Activated CD8-positive, alpha-beta memory T cell treated with anti-CD3 and anti-CD28 coated beads for 48 hours (primary cell): ENCODE measurements at regions not wholly inside any gene's neighbourhood (a gene's known extent, or its start where the extent isn't known, plus 50 kb on each side); places are given as distances from the start of the nearest gene placed in this dataset.

Source experiments
- DNase-seq, 3 experiments: peaks; one replicate each; pipeline ENCODE4 v3.0.0-alpha.2; 2020; ENCODE audit warnings: low read depth in 2 of 3, low spot score in 2 of 3

- DNase-seq: no peak
These were observed 708.5 kb upstream of the ID4 start for GRCh38 chr6:19128701-19129100.

GRCh38 chr6:19135706-19136105 lies 701.5 kb upstream of the ID4 start:
- DNase-seq: no peak

- no peak for DNase-seq
These were observed 699.7 kb upstream of the ID4 start for GRCh38 chr6:19137505-19137904.

- no peak for DNase-seq
These were observed 694.9 kb upstream of the ID4 start for GRCh38 chr6:19142275-19142674.

GRCh38 chr6:19150307-19150706 lies 686.9 kb upstream of the ID4 start:
- DNase-seq: no peak

GRCh38 chr6:19153270-19153980 lies 683.7 kb upstream of the ID4 start:
- DNase-seq: no peak

- no peak for DNase-seq
These were observed 683.2 kb upstream of the ID4 start for GRCh38 chr6:19153981-19154295.

- no peak for DNase-seq
These were observed 680.7 kb upstream of the ID4 start for GRCh38 chr6:19156443-19156842.

- no peak for DNase-seq
These were observed 679.7 kb upstream of the ID4 start for GRCh38 chr6:19157486-19157885.

- DNase-seq: no peak
These were observed 678.6 kb upstream of the ID4 start for GRCh38 chr6:19158586-19158985.

- DNase-seq: no peak
These were observed 678.1 kb upstream of the ID4 start for GRCh38 chr6:19159089-19159488.

- DNase-seq: no peak
These were observed 677.6 kb upstream of the ID4 start for GRCh38 chr6:19159561-19159960.

GRCh38 chr6:19160081-19160730 lies 677.0 kb upstream of the ID4 start:
- DNase-seq: no peak

GRCh38 chr6:19167251-19167650 lies 669.9 kb upstream of the ID4 start:
- no peak for DNase-seq

GRCh38 chr6:19169366-19169765 lies 667.8 kb upstream of the ID4 start:
- DNase-seq: no peak

- no peak for DNase-seq
These were observed 662.1 kb upstream of the ID4 start for GRCh38 chr6:19175023-19175422.

GRCh38 chr6:19180348-19181072 lies 656.7 kb upstream of the ID4 start:
- DNase-seq: no peak

- DNase-seq: no peak
These were observed 656.0 kb upstream of the ID4 start for GRCh38 chr6:19181211-19181610.

- DNase-seq: no peak
These were observed 643.5 kb upstream of the ID4 start for GRCh38 chr6:19193624-19194023.

GRCh38 chr6:19204445-19204844 lies 632.7 kb upstream of the ID4 start:
- no peak for DNase-seq

GRCh38 chr6:19205076-19205475 lies 632.1 kb upstream of the ID4 start:
- DNase-seq: no peak

GRCh38 chr6:19209202-19209601 lies 628.0 kb upstream of the ID4 start:
- no peak for DNase-seq
